Peyer's patch (tissue), 4 donors: ENCODE measurements at regions not wholly inside any gene's neighbourhood (a gene's known extent, or its start where the extent isn't known, plus 50 kb on each side); places are given as distances from the start of the nearest gene placed in this dataset.
"Not testable (repeated sequence)": the region's sequence is repeated elsewhere in the genome, so short reads cannot be mapped to it uniquely, and the experiment has no call there.

ENCODE experiments used
- CTCF ChIP-seq, 6 experiments: fragments of 450-650 bp in 4 of 6; fragments of 200-600 bp in 2 of 6; sonication (generic) in 1 of 6; IDR thresholded peaks; one replicate each; pipeline ENCODE4 v1.5.1; 2017 to 2019; ENCODE audit warnings: antibody characterized with exemption in 6 of 6, mild to moderate bottlenecking in 3 of 6, moderate library complexity in 1 of 6
- POLR2A ChIP-seq, 2 donors: fragments of 450-650 bp; IDR thresholded peaks; one replicate each; pipeline ENCODE4 v1.5.1; 2017; ENCODE audit warnings: antibody characterized with exemption in 2 of 2, mild to moderate bottlenecking in 2 of 2, moderate library complexity in 2 of 2

GRCh38 chr10:53338199-53338598 is 565.6 kb upstream of the MBL2 start:
- not testable (repeated sequence) for TF ChIP-seq CTCF, POLR2A (IDR thresholded peaks at IDR 0.05)
